Ishikawa (cell line): ENCODE measurements at regions not wholly inside any gene's neighbourhood (a gene's known extent, or its start where the extent isn't known, plus 50 kb on each side); places are given as distances from the start of the nearest gene placed in this dataset.

Source experiments
- CEBPB ChIP-seq: IDR thresholded peaks from 2 replicates; pipeline ENCODE4 v1.6.1; 2012
- CREB1 ChIP-seq: IDR thresholded peaks from 2 replicates; pipeline ENCODE4 v1.6.1; 2012; ENCODE audit warnings: low read depth
- EGR1 ChIP-seq: IDR thresholded peaks from 2 replicates; pipeline ENCODE4 v1.6.1; 2012
- EP300 ChIP-seq: IDR thresholded peaks from 2 replicates; pipeline ENCODE4 v1.6.1; 2012; ENCODE audit warnings: borderline replicate concordance
- FOXM1 ChIP-seq: IDR thresholded peaks from 2 replicates; pipeline ENCODE4 v1.6.1; 2012; ENCODE audit warnings: low read depth, borderline replicate concordance
- MAX ChIP-seq: IDR thresholded peaks from 2 replicates; pipeline ENCODE4 v1.6.1; 2012
- NFIC ChIP-seq: IDR thresholded peaks from 2 replicates; pipeline ENCODE4 v1.6.1; 2012
- RAD21 ChIP-seq: IDR thresholded peaks from 2 replicates; pipeline ENCODE4 v1.6.1; 2012; ENCODE audit warnings: low read depth
- REST ChIP-seq: IDR thresholded peaks from 2 replicates; pipeline ENCODE4 v1.6.1; 2012; ENCODE audit warnings: low read depth, mild to moderate bottlenecking
- TAF1 ChIP-seq: IDR thresholded peaks from 2 replicates; pipeline ENCODE4 v1.6.1; 2012; ENCODE audit warnings: low read depth, mild to moderate bottlenecking
- TCF12 ChIP-seq: IDR thresholded peaks from 2 replicates; pipeline ENCODE4 v1.6.1; 2012; ENCODE audit warnings: low read depth
- TEAD4 ChIP-seq: IDR thresholded peaks from 2 replicates; pipeline ENCODE4 v1.6.1; 2012
- YY1 ChIP-seq: IDR thresholded peaks from 2 replicates; pipeline ENCODE4 v1.6.1; 2012; ENCODE audit warnings: low read depth
- ZBTB7A ChIP-seq: IDR thresholded peaks from 2 replicates; pipeline ENCODE4 v1.6.1; 2012; ENCODE audit warnings: low read depth
- TF ChIP-seq, protein P1 (sequence below): IDR thresholded peaks from 2 replicates; pipeline ENCODE4 v1.6.1; 2012

DNA sequence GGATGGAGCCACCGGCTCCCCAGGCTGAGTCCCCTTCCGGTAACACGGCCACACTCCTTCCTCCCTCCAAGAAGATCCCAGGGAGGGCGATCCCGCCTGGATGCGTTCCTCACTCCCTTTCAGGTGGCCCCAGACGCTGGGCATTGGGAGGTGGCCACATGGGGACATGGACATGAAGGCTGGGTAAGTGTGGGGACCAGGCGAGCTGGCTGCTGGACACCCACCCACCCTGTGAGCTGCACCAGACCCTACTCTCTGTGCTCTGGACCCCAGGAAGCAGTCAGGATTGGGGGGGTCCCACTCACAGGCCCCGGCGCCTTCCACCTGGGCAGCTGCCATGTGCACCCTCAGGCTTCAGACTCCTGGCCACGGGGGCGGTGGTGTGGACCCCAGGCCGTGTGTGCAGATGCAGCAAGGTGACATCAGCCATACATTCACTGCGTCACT, 932.8 kb downstream of the BRD1 start:
- TF ChIP-seq YY1 (no peak), MAX (no peak), TAF1 (no peak), ZBTB7A (no peak), RAD21 (no peak), REST (no peak), EGR1 (no peak), FOXM1 (no peak), EP300 (no peak), NFIC (no peak), TEAD4 (no peak), TCF12 (no peak), CREB1 (no peak), CEBPB (no peak)
- TF ChIP-seq, protein P1, sequence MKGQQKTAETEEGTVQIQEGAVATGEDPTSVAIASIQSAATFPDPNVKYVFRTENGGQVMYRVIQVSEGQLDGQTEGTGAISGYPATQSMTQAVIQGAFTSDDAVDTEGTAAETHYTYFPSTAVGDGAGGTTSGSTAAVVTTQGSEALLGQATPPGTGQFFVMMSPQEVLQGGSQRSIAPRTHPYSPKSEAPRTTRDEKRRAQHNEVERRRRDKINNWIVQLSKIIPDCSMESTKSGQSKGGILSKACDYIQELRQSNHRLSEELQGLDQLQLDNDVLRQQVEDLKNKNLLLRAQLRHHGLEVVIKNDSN: no peak

DNA sequence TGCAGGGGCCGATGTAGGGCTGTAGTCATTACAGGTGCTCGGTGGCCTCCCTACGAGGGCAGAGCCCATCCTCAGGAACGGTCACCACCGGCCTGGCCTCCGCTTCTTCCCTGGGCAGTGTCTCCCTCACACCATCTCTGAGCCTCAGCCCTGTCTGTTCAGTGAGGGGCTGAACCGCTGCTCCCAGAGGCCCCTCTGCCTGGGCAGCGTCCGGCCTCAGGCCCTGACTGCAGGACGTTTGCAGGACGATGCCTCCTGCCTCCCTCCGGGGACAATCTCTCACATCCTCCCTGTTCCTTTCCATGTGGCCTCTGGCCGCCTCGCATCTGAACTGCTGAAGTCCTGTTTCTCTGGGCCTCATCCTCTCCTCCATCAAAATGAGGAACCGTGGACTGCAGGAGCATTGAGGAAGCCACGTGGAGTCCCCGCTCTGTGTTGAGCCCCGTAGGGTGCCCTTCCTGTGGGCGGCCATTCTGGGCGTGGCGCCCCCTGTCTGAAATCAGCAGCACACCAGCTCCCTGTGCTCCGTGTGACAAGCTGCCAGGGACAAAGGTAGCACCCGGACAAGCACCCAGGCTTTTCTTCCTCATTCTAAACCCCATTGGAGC, 933.5 kb downstream of the BRD1 start:
- no peak for TF ChIP-seq RAD21
- TF ChIP-seq YY1: no peak
- TF ChIP-seq EP300: no peak
- TF ChIP-seq TCF12: no peak
- no peak for TF ChIP-seq ZBTB7A
- no peak for TF ChIP-seq REST
- TF ChIP-seq CEBPB: no peak
- no peak for TF ChIP-seq CREB1
- TF ChIP-seq EGR1: no peak
- no peak for TF ChIP-seq TAF1
- TF ChIP-seq, protein P1: no peak
- no peak for TF ChIP-seq TEAD4
- no peak for TF ChIP-seq MAX
- no peak for TF ChIP-seq NFIC
- TF ChIP-seq FOXM1: no peak

DNA sequence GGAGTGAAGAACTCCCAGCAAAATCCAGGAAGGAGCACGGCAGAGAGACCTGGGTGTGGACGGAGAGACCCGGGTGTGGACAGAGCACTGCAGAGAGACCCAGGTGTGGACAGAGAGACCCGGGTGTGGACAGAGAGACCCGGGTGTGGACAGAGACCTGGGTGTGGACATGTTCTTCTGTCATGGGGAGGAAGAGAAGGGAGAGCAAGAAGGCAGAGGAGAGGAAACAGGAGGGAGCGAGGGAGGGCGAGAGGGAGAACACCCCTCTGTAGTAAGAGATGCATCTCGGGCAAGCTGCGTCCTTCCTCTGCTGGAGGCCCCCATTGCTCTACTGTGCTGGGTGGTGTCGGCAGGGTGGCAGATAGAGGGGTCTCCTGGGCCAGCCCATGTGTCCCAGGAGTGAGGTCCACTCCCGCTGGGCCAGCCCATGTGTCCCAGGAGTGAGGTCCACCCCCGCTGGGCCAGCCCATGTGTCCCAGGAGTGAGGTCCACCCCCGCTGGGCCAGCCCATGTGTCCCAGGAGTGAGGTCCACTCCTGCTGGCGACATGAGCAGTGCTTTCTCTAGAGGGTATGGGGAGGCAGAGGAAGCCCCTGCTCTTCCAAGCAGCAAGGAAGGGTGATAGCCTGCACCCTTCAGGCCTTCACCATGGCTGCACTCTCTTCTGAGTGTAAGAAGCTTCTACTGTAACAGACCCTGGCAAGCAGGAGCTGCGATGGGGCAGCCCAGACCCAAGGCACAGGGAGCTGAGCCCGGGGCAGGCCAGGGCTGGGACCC, 934.2 kb downstream of the BRD1 start:
- TF ChIP-seq CREB1: no peak
- TF ChIP-seq TEAD4: no peak
- TF ChIP-seq YY1: no peak
- TF ChIP-seq, protein P1: no peak
- no peak for TF ChIP-seq CEBPB
- no peak for TF ChIP-seq EP300
- no peak for TF ChIP-seq EGR1
- TF ChIP-seq TCF12: no peak
- TF ChIP-seq TAF1: no peak
- no peak for TF ChIP-seq ZBTB7A
- no peak for TF ChIP-seq MAX
- TF ChIP-seq RAD21: no peak
- no peak for TF ChIP-seq FOXM1
- TF ChIP-seq REST: no peak
- TF ChIP-seq NFIC: no peak
